ENCODE measurements at regions not wholly inside any gene's neighbourhood (a gene's known extent, or its start where the extent isn't known, plus 50 kb on each side); places are given as distances from the start of the nearest gene placed in this dataset.

- Histone ChIP-seq H3K36me3 (ENCODE audit: control insufficient read depth, insufficient read depth, low read length) (no peaks in the 10 kb centered on the region), H2AFZ (replicated peaks; ENCODE audit: low read length, poor library complexity) (no peak overlapping the region), H3K18ac (ENCODE audit: low read depth, low read length) (no peak overlapping the region), H2AK5ac (ENCODE audit: low read depth, low read length) (no peak overlapping the region), H2BK120ac (ENCODE audit: low read depth, low read length) (peak overlapping the region; percentile 39; the same call in 1 of the 2 replicates), H3K4me2 (ENCODE audit: low read depth, low read length) (no peak overlapping the region), H4K20me1 (ENCODE audit: insufficient read depth, low read length) (no peaks in the 10 kb centered on the region), H3K27ac (ENCODE audit: insufficient read depth, low read length) (no peak overlapping the region), H3K56ac (ENCODE audit: extremely low read depth, insufficient read depth, low read length) (no peak overlapping the region), H3K79me1 (ENCODE audit: low read depth in 1 of 2, low read length in 2 of 2) (no peaks in the 10 kb centered on the region), H3K4me3 (ENCODE audit: insufficient read depth, low read depth, low read length) (no peak overlapping the region), H4K8ac (ENCODE audit: low read depth in 2 of 2, low read length in 2 of 2) (no peak overlapping the region; a peak in 1 of 4 replicates), H2BK20ac (ENCODE audit: low read depth, low read length) (no peak overlapping the region), H3K9me1 (ENCODE audit: insufficient read depth, low read length) (peaks cover 3% of the 10 kb centered on the region; the same call in 1 of the 2 replicates), H3K27me3 (ENCODE audit: control insufficient read depth, insufficient read depth, low read length) (no peaks in the 10 kb centered on the region), H4K5ac (ENCODE audit: low read depth, low read length) (no peak overlapping the region), H2BK15ac (ENCODE audit: low read depth, low read length) (no peak overlapping the region), H3K4me1 (ENCODE audit: control insufficient read depth, insufficient read depth, low read length) (peaks cover 6% of the 10 kb centered on the region; the same call in 1 of the 2 replicates), H2AK9ac (replicated peaks; ENCODE audit: low read depth, low read length, poor library complexity) (no peak overlapping the region), H3K9ac (ENCODE audit: low read depth, low read length) (no peak overlapping the region), H3K23ac (ENCODE audit: low read depth, low read length) (no peak overlapping the region), H2BK5ac (ENCODE audit: low read depth, low read length, poor library complexity, severe bottlenecking) (no peak overlapping the region), H4K91ac (ENCODE audit: insufficient read depth, low read depth, low read length) (no peak overlapping the region), H3K9me3 (ENCODE audit: control insufficient read depth, insufficient read depth, low read length) (no peaks in the 10 kb centered on the region), H3K4ac (ENCODE audit: low read depth, low read length) (no peak overlapping the region), H3K14ac (replicated peaks; ENCODE audit: low read depth, low read length) (no peak overlapping the region)
- intact Hi-C loops (cut with micrococcal nuclease) = no loop called here
- 33% methylated on average over 1 of the region's 4 CpGs; no CpG with 5 or more reads in 1 of the 2 experiments for WGBS, 2 experiments (ENCODE audit: extremely low coverage in 2 of 2, insufficient read length in 1 of 2)
- in situ Hi-C loops (cut with MboI; ENCODE audit: low sequenced_read_pairs) = no loop called here
- ATAC-seq (ENCODE audit: low read depth) (no peak), DNase-seq (no peak)
- POLR2A ChIA-PET (ENCODE audit: unreplicated experiment) = no interaction called here
- BruUV-seq (replicated peaks) = no TSS peak
- TF ChIP-seq USF2 (IDR thresholded peaks at IDR 0.05; ENCODE audit: low read depth, low read length) = no peak
- peak; percentile 77 for TF ChIP-seq MAFK (IDR thresholded peaks at IDR 0.05; ENCODE audit: low read depth, low read length)
- dilution Hi-C loops (cut with HindIII; ENCODE audit: low sequenced_read_pairs, unreplicated experiment) = no loop called here
- CTCF ChIA-PET = no interaction called here
Observed at GRCh38 chr12:24746006-24746671, 202.8 kb downstream of the BCAT1 start.

Measured in IMR-90 (cell line).